ENCODE measurements at regions not wholly inside any gene's neighbourhood (a gene's known extent, or its start where the extent isn't known, plus 50 kb on each side); places are given as distances from the start of the nearest gene placed in this dataset.

DNA sequence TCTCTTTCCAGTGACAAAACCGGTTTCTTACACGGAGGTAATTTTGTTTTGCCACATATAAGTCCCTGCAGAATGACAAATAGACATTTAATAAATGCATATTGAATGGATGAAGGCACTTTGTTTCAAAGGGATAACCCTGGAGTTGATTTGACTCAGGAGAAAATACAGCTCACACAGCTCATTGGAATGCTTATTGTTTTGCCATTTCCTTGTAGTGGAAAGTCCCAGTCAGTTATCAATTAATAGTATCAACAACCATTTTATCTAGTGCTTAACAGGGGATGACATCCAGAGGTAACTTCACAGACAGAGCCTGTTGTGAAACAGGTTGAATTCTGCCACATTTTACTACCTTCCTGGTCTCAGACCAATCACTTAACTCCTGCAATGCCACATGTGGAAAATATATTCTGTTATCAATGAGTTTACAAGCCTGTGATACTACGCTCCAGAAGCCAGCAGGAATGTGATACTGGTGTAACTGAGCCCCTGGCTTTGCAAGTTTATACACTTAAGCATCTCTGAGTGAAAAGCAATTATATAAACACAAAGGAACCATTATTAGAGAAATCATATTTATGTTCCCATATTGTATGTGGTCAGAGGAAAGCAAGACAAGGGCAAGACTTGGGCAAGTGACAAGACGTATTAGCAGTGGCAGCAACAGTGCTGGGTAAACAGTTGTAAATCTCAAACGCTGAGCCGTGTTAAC lies 123.1 kb upstream of the ANKRD55 start:
- Mint-ChIP-seq H3K4me1 (peaks cover 4% of the 10 kb centered on the region), H3K27me3 (ENCODE audit: low read depth in 3 of 3) (peaks cover 1 to 9% (median 2%) of the 10 kb centered on the region in 3 donors), H3K9me3 (peaks cover 0 to 4% (median 2%) of the 10 kb centered on the region in 7 donors), H3K36me3 (no peaks in the 10 kb centered on the region), H3K4me3 (no peak overlapping the region), H3K27ac (no peak overlapping the region)
- WGBS (ENCODE audit: insufficient coverage): 83% methylated on average over 1 of the region's 6 CpGs
- H3K9me3 ChIP-seq (replicated peaks in 1 of 2; ENCODE audit: control insufficient read depth in 1 of 2, insufficient read depth in 1 of 2, low read length in 2 of 2): no peaks in the 10 kb centered on the region
- H3K9ac ChIP-seq (ENCODE audit: insufficient read depth, low read length, poor library complexity, severe bottlenecking): no peak overlapping the region
- no peak overlapping the region for H2AFZ ChIP-seq (ENCODE audit: insufficient read depth, low read depth, low read length, poor library complexity, severe bottlenecking)
- DNase-seq: no peak
- no peaks in the 10 kb centered on the region for H4K20me1 ChIP-seq (ENCODE audit: insufficient read depth, low read length)
- H3K4me3 ChIP-seq (replicated peaks in 1 of 3; ENCODE audit: low read depth in 2 of 3, low read length in 3 of 3): no peak overlapping the region
- no peaks in the 10 kb centered on the region for H3K79me2 ChIP-seq (ENCODE audit: insufficient read depth, low read length)
- H3K27ac ChIP-seq (ENCODE audit: low read depth in 1 of 2, low read length in 2 of 2): no peak overlapping the region
- H3K4me1 ChIP-seq (ENCODE audit: control insufficient read depth in 1 of 2, insufficient read depth in 2 of 2, low read length in 2 of 2): peaks cover 0 to under 1% of the 10 kb centered on the region in 2 donors
- intact Hi-C loops (cut with micrococcal nuclease): no loop called here
- no peaks in the 10 kb centered on the region for H3K36me3 ChIP-seq (replicated peaks in 1 of 2; ENCODE audit: control insufficient read depth in 1 of 2, insufficient read depth in 2 of 2, low read length in 2 of 2)
- no peaks in the 10 kb centered on the region for H3K27me3 ChIP-seq (ENCODE audit: control insufficient read depth in 2 of 2, insufficient read depth in 2 of 2, low read length in 2 of 2)
- TF ChIP-seq, protein P1, sequence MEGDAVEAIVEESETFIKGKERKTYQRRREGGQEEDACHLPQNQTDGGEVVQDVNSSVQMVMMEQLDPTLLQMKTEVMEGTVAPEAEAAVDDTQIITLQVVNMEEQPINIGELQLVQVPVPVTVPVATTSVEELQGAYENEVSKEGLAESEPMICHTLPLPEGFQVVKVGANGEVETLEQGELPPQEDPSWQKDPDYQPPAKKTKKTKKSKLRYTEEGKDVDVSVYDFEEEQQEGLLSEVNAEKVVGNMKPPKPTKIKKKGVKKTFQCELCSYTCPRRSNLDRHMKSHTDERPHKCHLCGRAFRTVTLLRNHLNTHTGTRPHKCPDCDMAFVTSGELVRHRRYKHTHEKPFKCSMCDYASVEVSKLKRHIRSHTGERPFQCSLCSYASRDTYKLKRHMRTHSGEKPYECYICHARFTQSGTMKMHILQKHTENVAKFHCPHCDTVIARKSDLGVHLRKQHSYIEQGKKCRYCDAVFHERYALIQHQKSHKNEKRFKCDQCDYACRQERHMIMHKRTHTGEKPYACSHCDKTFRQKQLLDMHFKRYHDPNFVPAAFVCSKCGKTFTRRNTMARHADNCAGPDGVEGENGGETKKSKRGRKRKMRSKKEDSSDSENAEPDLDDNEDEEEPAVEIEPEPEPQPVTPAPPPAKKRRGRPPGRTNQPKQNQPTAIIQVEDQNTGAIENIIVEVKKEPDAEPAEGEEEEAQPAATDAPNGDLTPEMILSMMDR (IDR thresholded peaks at IDR 0.05): no peak
- no peak overlapping the region for H3K4me2 ChIP-seq (replicated peaks; ENCODE audit: extremely low read depth, low read length, poor library complexity, severe bottlenecking)

DNA sequence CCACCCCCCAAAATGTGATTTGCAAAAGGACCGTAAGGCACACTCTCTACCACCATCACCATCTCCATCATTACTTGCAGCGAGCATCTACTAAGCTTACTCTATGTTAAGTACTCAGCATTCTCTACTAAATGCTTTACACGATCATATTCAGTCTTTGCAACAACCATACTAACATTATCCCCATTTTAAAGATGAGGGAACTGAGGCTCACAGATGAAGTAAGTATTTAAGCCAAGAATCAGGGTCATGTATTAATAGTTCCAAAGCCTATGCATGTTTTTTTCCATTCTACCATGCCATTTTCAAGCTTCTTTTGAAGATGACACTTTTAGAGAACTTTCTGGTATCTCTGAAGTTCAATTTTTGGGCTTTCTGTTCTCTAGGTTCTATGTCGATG lies 121.7 kb upstream of the ANKRD55 start:
- Histone ChIP-seq H3K4me1 (ENCODE audit: control insufficient read depth in 1 of 2, insufficient read depth in 2 of 2, low read length in 2 of 2) (peaks cover 7 to 15% of the 10 kb centered on the region in 2 donors), H3K4me2 (replicated peaks; ENCODE audit: extremely low read depth, low read length, poor library complexity, severe bottlenecking) (no peak overlapping the region), H4K20me1 (ENCODE audit: insufficient read depth, low read length) (no peaks in the 10 kb centered on the region), H3K36me3 (replicated peaks in 1 of 2; ENCODE audit: control insufficient read depth in 1 of 2, insufficient read depth in 2 of 2, low read length in 2 of 2) (no peaks in the 10 kb centered on the region), H2AFZ (ENCODE audit: insufficient read depth, low read depth, low read length, poor library complexity, severe bottlenecking) (no peak overlapping the region), H3K79me2 (ENCODE audit: insufficient read depth, low read length) (no peaks in the 10 kb centered on the region), H3K9ac (ENCODE audit: insufficient read depth, low read length, poor library complexity, severe bottlenecking) (no peak overlapping the region), H3K27me3 (ENCODE audit: control insufficient read depth in 2 of 2, insufficient read depth in 2 of 2, low read length in 2 of 2) (no peaks in the 10 kb centered on the region), H3K27ac (ENCODE audit: low read depth in 1 of 2, low read length in 2 of 2) (no peak overlapping the region), H3K9me3 (replicated peaks in 1 of 2; ENCODE audit: control insufficient read depth in 1 of 2, insufficient read depth in 1 of 2, low read length in 2 of 2) (no peaks in the 10 kb centered on the region), H3K4me3 (replicated peaks in 1 of 3; ENCODE audit: low read depth in 2 of 3, low read length in 3 of 3) (no peak overlapping the region)
- no peak overlapping the region for H3K4me3 Mint-ChIP-seq
- WGBS (ENCODE audit: insufficient coverage): 100% methylated on average over 2 of the region's 4 CpGs
- no peak for DNase-seq
- no peak overlapping the region for H3K27ac Mint-ChIP-seq
- H3K36me3 Mint-ChIP-seq: no peaks in the 10 kb centered on the region
- H3K27me3 Mint-ChIP-seq (ENCODE audit: low read depth in 3 of 3): peaks cover 1 to 3% (median 2%) of the 10 kb centered on the region in 3 donors
- H3K4me1 Mint-ChIP-seq: peaks cover 12% of the 10 kb centered on the region
- H3K9me3 Mint-ChIP-seq: peaks cover 0 to 2% (median under 1%) of the 10 kb centered on the region in 7 donors
- TF ChIP-seq, protein P1 (IDR thresholded peaks at IDR 0.05): no peak
- intact Hi-C loops (cut with micrococcal nuclease): no loop called here
